Ammon's horn (tissue), 1 donor: ENCODE measurements at regions not wholly inside any gene's neighbourhood (a gene's known extent, or its start where the extent isn't known, plus 50 kb on each side); places are given as distances from the start of the nearest gene placed in this dataset.
A peak's percentile ranks its signal among the peaks of the same experiment; 100 is the strongest.

ENCODE experiments used
- DNase-seq: peaks from one replicate; pipeline ENCODE4 v3.0.0-alpha.2; 2016; ENCODE audit warnings: low spot score

- no peak for DNase-seq
Measured at GRCh38 chr4:8698341-8699062, 105.9 kb downstream of the CPZ start.

- no peak for DNase-seq
Measured at GRCh38 chr4:8697826-8698225, 105.3 kb downstream of the CPZ start.

GRCh38 chr4:8696369-8697127 lies 104.0 kb downstream of the CPZ start:
- no peak for DNase-seq

- no peak for DNase-seq
Measured at GRCh38 chr4:8695237-8696219, 103.0 kb downstream of the CPZ start.

- DNase-seq: no peak
Measured at GRCh38 chr4:8694651-8695151, 102.1 kb downstream of the CPZ start.

- DNase-seq: no peak
Measured at GRCh38 chr4:8694226-8694625, 101.7 kb downstream of the CPZ start.

GRCh38 chr4:8691151-8691775 lies 98.7 kb downstream of the CPZ start:
- DNase-seq: no peak

- no peak for DNase-seq
Measured at GRCh38 chr4:8690216-8691150, 97.9 kb downstream of the CPZ start.

GRCh38 chr4:8689741-8690140 lies 97.2 kb downstream of the CPZ start:
- no peak for DNase-seq

- no peak for DNase-seq
Measured at GRCh38 chr4:8688908-8689445, 96.4 kb downstream of the CPZ start.

- peak; percentile 56 for DNase-seq
Measured at GRCh38 chr4:8688041-8688907, 95.7 kb downstream of the CPZ start.

- DNase-seq: no peak
Measured at GRCh38 chr4:8687083-8687482, 94.5 kb downstream of the CPZ start.

- no peak for DNase-seq
Measured at GRCh38 chr4:8685831-8686230, 93.3 kb downstream of the CPZ start.

GRCh38 chr4:8683462-8683861 lies 90.9 kb downstream of the CPZ start:
- no peak for DNase-seq

GRCh38 chr4:8682725-8683124 lies 90.2 kb downstream of the CPZ start:
- DNase-seq: no peak

GRCh38 chr4:8682296-8682695 lies 89.7 kb downstream of the CPZ start:
- DNase-seq: no peak

- no peak for DNase-seq
Measured at GRCh38 chr4:8681391-8681790, 88.8 kb downstream of the CPZ start.

GRCh38 chr4:8679032-8679431 lies 86.5 kb downstream of the CPZ start:
- no peak for DNase-seq

- no peak for DNase-seq
Measured at GRCh38 chr4:8676676-8677075, 84.1 kb downstream of the CPZ start.
